ENCODE measurements at regions not wholly inside any gene's neighbourhood (a gene's known extent, or its start where the extent isn't known, plus 50 kb on each side); places are given as distances from the start of the nearest gene placed in this dataset.
"Not testable (repeated sequence)": the region's sequence is repeated elsewhere in the genome, so short reads cannot be mapped to it uniquely, and the experiment has no call there.

DNA sequence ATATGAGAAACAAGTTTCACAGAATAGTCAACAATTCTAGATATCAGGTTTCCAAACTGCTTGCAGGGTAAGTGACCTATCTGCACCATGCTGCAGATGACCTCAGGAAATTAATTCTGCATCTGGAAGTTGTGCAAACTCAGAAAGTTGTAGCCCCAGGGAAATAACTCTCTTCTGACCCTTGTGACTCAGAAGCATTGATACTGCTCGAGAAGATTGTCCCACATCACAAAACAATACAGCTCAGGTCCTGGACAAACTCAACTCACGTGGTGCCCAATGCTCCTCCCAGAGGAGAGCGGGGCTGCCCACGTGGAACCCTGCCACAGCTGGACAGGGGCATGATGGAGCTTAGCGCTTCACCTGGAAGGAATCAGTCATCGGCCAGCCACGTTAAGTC, 221.9 kb upstream of the LRRC61 start:
- not testable (repeated sequence) for DNase-seq (ENCODE audit: low spot score)

DNA sequence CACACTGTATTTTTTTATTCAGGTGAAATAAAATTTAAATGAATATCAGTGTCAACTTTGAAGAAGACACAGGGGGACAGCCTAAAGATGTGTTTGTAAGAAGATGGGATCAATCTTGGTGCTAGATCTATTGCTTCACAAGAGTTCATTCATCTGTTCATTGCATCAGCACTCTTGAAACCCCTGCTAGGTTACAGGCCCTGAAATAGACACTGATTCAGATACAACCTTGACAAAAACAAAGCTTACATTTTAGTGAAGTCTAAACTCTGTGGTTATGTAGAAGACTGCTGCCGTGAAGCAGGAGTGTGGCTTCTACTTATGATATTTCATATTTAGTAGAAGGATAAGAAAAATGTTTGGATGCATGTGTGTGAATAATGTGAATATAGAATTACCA, 215.9 kb upstream of the LRRC61 start:
- not testable (repeated sequence) for DNase-seq (ENCODE audit: low spot score)

DNA sequence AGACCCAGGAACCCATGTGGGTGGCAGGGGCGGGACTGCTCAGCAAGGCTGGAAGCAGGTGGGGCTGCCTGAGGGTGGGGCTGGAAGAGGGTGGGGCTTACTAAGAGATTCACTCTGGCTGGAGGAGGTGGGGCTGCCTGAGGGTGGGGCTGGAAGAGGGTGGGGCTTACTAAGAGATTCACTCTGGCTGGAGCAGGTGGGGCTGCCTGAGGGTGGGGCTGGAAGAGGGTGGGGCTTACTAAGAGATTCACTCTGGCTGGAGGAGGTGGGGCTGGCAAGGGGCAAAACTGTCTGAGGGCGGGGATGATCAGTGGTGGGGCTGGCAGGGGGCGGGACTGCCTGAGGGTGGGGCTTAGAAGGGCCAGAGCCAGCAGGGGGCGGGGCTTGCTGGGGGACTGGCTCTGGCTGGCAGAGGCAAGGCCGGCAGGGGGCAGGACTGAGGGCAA, 212.8 kb upstream of the LRRC61 start:
- not testable (repeated sequence) for DNase-seq (ENCODE audit: low spot score)

DNA sequence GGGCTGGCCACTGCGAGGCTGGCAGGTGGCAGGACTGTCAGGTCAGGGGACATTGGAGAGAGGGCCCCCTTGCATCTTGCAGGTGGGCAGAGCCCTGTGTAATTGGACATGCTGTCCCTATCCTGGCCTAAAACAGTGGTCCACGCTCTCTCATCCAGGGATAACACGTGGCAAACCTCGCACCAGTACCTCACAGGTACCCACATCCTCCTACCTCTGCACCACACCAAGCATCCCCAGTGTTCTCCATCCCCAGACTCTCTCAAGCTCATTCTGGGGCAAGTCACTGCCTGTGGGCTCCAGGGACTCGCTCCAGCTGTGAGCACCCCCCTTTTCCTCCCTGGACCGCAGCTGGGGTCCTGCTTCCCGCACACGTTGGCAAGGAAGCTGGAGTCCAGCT, 212.3 kb upstream of the LRRC61 start:
- not testable (repeated sequence) for DNase-seq (ENCODE audit: low spot score)

DNA sequence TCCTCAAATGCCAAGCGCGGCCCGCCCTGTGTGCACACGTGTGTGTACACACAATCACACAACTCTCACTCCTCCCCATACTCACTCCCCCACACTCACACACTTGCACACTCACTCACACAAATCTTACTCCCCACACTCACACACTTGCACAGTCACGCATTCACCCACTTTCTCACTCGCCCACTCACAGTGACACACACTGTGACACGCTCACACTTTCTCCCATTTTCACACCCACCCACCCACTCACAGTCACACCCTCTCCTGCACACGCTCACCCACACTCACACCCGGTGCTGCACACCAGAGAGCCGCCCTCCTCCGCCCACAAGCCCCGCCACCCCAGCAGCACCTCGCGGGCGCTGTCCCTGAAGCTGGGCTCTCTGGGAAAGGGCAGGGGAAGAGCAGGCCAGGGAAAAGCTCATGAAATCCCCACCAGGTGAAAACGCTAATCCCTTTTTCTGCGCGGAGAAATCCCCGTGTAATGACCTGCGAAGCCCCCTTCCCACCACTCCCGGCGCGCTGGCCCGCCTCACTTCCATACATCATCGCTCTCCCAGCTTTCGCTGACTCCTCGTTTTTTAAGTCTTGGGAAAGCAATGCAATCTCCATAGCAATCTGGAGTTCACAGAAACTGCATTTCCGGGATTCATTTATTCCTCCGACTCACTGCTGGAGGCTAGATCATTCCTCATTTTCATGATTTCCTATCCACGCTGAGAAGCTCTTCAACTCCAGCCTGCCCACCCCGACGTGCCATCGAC, 211.6 kb upstream of the LRRC61 start:
- DNase-seq (ENCODE audit: low spot score), result not testable (repeated sequence)

DNA sequence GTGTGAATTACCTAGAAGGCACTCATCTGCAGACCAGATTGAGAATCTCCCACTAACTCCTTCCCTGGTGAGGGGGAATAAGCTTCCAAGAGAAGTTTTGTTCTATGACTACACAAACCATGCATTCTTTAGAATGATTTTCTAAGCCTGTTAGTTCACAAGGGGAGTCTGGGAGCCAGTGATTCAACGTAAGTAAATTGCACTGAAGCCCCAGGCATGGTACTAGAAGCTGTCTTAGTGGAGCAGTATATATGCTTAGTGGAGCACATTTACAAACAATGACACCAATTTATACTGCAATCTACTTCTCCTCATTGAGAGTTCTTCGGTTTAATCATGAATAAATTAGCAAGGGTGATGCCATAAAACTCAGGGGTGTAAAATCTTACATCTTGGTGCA, 209.9 kb upstream of the LRRC61 start:
- not testable (repeated sequence) for DNase-seq (ENCODE audit: low spot score)

DNA sequence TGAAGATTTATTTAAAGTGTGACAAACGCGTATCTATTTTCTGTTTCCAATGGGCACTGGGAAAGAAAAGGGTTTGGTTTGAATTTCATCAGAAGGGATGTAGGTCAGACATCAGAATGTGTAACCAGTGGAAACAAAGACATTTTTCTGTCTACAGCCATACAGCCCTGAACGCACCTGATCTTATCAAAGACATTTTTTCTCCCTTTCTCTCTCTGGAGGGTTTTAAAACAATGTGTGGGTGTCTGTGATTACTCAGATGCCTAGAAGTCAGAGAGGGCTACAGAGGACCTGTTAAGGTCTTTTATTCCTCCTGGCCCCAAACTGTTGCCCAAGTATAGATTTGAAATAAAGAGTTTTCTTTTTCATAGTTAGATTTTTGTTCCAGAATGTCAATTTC, 208.6 kb upstream of the LRRC61 start:
- DNase-seq (ENCODE audit: low spot score), result not testable (repeated sequence)

DNA sequence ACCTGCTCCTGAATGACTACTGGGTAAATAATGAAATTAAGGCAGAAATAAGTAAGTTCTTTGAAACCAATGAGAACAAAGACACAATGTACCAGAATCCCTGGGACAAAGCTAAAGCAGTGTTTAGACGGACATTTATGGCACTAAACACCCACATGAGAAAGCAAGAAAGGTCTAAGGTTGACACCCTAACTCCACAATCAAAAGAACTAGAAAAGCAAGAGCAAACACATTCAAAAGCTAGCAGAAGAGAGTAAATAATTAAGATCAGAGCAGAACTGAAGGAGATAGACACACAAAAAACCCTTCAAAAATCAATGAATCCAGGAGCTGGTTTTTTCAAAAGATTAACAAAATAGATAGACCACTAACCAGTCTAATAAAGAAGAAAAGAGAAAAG, 203.2 kb upstream of the LRRC61 start:
- not testable (repeated sequence) for DNase-seq (ENCODE audit: low spot score)

DNA sequence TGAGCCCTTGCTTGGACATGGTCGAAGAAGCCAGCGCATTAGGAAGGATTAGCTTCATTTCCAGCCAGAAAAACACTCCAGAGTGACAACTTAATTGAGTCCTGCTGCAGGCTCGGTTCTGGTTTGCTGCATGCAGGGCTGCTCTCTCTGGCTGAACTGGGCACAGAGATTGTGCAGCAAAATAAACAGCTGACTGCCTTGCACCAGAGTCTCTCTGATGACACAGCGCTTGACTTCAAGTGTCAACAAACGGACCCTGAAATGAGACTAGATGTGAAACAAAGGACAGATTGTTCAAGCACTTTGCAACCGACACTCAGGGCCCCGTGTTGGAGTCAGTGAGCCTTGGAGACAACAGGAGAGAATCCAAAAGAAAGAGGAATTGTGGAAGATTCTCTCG, 197.3 kb upstream of the LRRC61 start:
- not testable (repeated sequence) for DNase-seq (ENCODE audit: low spot score)

DNA sequence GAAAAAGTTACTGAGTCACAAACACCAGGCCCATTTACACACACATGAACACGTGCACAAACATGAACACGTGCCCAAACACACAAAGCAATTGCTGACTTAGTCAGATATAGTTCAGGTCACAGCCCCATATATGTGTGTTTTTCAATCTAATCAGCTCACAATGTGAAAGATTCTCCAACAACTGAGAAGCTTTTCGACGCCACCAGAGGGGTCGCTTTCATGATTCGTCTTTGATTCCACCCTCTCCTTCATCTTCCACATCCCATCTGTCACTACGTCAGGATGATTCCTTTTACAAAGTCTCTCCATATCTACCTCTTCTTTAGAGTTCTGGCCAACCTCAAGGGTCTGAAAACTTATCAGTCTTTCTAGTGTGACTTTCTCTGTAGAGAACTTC, 188.7 kb upstream of the LRRC61 start:
- not testable (repeated sequence) for DNase-seq (ENCODE audit: low spot score)

DNA sequence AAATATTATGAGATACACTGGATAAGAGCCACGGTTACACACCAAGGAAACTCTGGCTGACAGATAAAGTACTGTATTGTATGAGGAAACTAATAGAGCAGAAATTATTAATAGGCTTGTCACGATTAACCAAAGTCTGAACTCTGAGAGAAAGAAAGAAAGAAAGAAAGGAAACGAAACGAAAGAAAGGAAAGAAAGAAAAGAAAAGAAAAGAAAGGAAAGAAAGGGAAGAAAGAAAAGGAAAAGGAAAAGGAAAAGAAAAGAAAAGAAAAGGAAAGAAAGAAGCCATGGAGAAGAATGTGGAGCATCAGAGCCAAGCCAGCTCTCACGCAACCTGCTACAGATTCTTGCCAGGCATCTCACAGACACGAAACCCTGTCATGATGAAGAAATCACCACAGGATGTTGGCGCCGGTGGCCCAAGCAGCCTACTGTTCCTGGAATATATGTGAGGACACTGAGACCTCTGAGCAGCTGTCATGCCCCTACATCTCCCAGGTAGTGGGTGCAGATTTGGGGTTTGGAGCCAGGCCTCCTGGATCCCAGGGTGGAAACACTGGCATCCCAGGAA, 187.4 kb upstream of the LRRC61 start:
- DNase-seq (ENCODE audit: low spot score), result not testable (repeated sequence)

DNA sequence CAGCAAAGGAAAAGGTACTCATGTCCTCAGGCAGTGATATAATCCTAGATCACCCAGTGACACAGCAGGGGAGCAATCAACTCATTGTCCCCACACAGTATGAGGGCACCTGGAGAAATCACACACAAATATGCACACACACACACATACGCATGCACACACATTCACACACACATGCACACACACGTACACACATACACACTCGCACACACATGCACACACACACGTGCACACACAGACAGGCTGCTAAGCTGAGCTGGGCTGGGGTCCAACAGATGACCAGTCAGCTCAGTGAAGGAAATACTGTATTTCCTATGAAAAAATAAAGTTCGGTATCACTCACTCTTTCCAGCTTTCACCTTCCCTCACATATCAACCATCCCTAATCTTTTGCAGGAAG, 183.3 kb upstream of the LRRC61 start:
- DNase-seq (ENCODE audit: low spot score), result not testable (repeated sequence)

DNA sequence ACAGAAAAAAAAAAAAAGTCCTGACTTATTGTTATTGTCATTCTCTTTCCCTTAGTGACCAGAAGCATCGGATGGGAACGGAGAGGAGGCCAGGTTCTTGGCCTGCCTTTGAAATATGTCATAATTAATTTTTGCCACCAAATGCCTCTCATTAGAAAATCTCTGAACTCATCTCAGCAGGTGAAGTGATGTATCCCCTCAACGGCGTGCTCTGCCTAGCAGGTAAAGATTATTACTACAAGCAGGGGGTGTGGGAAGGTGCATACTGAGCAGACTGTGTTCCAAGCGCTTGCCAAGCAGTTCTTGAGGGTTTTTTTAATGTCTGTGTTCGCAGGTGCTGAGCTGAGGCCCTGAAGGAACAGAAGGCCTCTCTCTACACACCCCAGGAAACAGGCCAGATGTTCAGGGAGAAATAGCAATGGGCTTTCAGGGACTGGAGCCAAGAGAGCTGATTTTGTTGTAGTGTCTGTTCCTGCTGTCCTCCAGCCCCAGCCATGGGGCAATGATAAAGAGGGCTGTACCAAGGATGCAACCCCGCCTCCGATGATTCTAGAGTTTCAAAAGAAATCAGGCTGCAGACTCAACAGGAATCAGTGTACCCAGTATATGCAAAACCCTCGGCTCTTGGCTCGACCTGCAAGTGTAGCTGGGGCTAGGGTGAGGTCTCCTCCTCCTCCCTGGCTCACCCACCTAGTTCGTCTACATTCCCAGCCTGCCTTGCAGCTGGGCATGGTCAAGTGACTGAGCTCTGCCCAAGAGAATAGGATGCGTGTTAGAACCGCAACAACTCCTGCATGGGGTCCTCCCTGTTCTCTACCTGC, 181.4 kb upstream of the LRRC61 start:
- DNase-seq (ENCODE audit: low spot score), result not testable (repeated sequence)

DNA sequence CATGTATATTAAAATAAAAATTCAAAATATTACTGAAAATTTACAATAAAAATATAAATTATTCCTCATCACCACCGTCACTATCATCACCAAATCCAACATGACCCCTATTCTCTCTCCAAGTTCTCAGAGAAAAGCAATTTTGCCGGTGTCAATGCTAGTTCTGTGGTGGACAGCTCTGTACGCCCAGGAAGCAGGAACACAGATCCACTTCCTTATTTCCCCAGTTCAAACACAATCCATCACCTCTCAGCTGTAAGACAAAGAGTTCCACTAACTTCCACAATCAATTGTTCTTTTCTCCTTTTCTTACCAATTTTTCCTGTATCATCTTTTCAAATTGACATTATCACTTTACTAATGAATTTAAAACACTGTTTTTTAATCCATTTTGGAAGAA, 177.0 kb upstream of the LRRC61 start:
- not testable (repeated sequence) for DNase-seq (ENCODE audit: low spot score)

DNA sequence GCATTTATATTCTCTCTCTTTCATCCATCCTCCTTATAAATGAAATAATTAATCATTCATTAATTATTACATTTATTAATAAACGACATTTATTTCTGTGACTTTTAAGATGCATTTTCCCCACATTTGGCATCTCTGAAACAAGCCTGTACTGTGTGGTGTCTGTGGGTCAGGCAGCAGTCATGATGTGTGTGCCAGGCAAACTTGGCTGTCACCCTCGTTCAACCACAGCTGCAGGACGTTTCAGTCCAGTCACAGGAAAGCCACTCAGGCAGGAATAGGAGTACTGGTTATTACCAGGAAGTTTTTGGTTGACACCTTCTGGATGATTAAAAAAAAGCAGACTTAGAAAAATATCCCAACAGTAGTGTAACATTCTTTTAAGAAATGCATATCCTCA, 175.6 kb upstream of the LRRC61 start:
- DNase-seq (ENCODE audit: low spot score), result not testable (repeated sequence)

DNA sequence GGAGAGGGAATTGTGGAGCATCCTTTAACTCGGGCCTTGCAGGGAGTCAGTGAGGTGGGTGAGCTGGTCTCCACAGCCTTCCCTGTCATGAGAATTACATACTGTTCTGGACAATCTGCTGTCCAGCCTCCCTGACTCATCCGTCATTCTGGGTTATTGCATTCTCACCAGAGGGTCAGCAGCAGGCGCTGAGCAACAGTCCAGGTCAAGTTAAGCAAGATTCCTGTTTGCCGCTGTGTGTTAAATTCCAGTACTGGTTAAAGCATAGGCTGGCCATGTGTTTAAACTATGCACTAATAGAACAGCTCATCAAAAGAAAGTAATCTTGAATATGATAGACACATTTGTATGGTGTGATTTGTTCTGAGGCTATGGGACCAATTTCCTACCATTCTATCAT, 167.1 kb upstream of the LRRC61 start:
- not testable (repeated sequence) for DNase-seq (ENCODE audit: low spot score)

DNA sequence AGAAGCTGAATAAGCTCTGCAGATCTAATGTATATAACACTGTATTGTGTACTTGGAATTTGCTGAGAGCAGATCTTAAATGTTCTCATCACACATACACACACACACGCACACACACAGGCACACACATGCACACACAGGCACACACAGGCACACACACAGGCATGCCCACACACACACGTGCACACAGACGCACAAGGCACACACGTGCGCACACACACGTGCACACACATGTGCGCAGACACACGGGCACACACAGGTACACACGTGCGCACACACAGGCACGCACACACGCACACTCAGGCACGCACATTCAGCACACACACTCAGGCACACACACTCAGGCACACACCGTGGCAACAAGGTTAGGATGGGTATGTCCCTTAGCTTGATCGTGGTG, 164.5 kb upstream of the LRRC61 start:
- not testable (repeated sequence) for DNase-seq (ENCODE audit: low spot score)

DNA sequence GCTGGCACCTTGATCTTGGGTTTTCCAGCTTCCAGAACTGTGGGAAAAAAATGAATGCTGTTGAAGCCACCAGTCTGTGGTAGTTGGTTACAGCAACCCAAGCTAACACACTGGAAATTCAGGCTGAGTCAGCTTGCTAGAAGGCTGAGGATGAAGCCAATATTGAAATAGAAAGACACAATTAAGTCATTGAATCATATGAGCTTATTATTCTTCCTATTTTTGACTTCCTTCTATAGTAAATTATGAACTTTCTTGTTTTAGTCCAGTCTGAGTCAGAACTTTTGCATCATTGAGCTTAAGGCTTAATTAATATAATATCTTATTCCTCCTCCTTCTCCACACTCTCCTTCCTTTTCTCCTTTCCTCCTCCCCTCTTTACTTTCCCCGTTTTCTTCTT, 153.6 kb upstream of the LRRC61 start:
- not testable (repeated sequence) for DNase-seq (ENCODE audit: low spot score)

DNA sequence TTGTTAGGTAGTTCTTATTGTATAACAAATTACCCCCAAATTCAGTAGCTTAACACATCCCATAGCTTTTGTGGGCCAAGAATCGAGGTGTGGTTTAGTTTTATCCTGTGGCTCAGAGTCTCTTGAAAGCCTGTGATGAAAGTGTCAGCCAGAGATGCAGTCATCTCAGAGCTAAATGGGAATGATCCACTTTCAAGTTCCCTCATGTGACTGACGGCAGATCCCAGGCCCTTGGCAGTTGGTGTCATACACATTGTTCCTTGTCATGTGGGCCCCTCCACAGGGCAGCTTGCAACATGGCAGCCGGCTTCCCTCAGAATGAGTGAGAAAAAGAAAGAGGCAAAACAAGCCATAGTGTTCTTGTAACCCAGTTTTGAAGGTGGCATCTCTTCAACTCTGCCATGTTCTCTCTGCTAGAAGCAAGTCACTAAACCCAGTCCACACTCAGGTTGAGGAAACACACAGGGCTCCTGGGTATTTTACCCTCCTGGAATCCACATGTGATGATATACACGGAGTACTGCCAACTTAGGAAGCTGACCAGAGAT, 153.1 kb upstream of the LRRC61 start:
- DNase-seq (ENCODE audit: low spot score), result not testable (repeated sequence)

DNA sequence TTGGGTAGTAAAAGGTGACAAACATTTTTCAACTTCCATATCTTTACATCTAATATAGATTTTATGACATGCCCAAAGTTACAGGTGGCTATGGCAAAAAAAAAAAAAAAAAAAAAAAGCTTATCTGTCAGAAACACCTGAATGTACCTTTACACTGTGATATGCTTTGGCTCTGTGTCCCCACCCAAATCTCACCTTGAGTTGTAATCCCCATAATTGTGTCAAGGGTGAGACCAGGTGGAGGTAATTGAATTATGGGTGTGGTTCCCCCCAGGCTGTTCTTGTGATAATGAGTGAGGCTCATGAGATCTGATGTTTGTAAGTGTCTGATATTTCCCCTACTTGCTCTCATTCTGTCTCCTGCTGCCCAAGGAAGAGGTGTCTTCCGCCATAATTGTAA, 139.6 kb upstream of the LRRC61 start:
- DNase-seq (ENCODE audit: low spot score), result not testable (repeated sequence)

DNA sequence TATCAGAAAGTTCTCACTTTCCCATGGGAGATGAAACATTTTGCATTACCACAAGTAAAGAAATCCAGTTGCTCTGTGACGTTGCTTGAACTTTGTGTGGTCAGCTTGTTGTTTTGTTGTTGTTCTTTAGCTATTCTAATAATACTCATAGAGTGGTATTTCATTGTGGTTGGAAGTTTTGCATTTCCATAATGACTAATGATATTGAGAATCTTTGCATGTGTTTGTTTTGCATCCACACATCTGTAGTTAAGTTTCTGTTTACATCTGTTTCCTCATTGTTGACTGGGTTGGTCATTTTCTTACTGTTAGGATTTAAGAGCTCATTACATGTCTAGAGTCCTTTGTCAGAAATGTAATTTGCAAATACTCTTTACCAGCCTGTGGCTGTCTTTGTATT, 133.2 kb upstream of the LRRC61 start:
- DNase-seq (ENCODE audit: low spot score), result not testable (repeated sequence)

DNA sequence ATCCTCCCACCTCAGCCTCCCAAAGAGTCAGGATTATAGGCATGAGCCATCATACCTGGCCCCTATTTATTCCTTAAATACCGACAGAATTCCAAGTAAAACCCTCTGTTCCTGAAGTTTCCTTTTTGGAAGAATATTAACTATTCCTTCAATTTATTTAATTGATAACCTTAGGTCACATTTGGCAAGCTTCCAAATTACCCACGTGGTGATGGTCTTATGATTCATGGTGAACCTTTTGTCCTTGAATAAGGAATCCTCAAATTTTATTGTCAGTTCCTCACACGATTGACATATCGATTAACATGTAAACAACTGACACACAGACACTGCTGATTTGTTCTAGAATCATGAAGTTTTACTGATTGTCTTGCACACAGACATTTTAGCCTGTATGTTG, 130.6 kb upstream of the LRRC61 start:
- DNase-seq (ENCODE audit: low spot score), result not testable (repeated sequence)
